ENCODE measurements at regions not wholly inside any gene's neighbourhood (a gene's known extent, or its start where the extent isn't known, plus 50 kb on each side); places are given as distances from the start of the nearest gene placed in this dataset.

GRCh38 chr11:87440076-87440770 is 402.5 kb downstream of the TMEM135 start:
- no peak for TF ChIP-seq USF2 (CRISPR knock-in tag; IDR thresholded peaks at IDR 0.05)
- no peak for TF ChIP-seq IRF2 (CRISPR knock-in tag; IDR thresholded peaks at IDR 0.05; ENCODE audit: borderline replicate concordance, low read depth)
